Esophagus muscularis mucosa (tissue), 4 donors: ENCODE measurements at regions not wholly inside any gene's neighbourhood (a gene's known extent, or its start where the extent isn't known, plus 50 kb on each side); places are given as distances from the start of the nearest gene placed in this dataset.

Source experiments
- DNase-seq: peaks from one replicate; pipeline ENCODE4 v3.0.0-alpha.2; 2017; ENCODE audit errors: extremely low spot score
- H3K27ac ChIP-seq, 4 donors: fragments of 200-600 bp; sonication (generic); replicated peaks in 1 of 4; 1 replicate in 3 of 4; 2 replicates in 1 of 4; pipeline ENCODE4 v1.5.1; 2016 to 2019; ENCODE audit warnings: mild to moderate bottlenecking in 1 of 4
- H3K27me3 ChIP-seq, 4 donors: fragments of 200-600 bp; sonication (generic); one replicate each; pipeline versions ENCODE4 v1.5.1 to v1.6.0; 2016 to 2019
- H3K36me3 ChIP-seq, 4 donors: fragments of 200-600 bp; sonication (generic); one replicate each; pipeline ENCODE4 v1.5.1; 2016 to 2019
- H3K4me1 ChIP-seq, 4 donors: fragments of 200-600 bp; sonication (generic); one replicate each; pipeline ENCODE4 v1.5.1; 2016 to 2019
- H3K4me3 ChIP-seq, 4 donors: fragments of 200-600 bp; sonication (generic); 1 replicate in 2 of 4; 2 replicates in 2 of 4; pipeline ENCODE4 v1.5.1; 2016 to 2019; ENCODE audit warnings: mild to moderate bottlenecking in 4 of 4, moderate library complexity in 1 of 4
- H3K9me3 ChIP-seq, 4 donors: fragments of 200-600 bp; sonication (generic); 1 replicate in 3 of 4; 2 replicates in 1 of 4; pipeline ENCODE4 v1.5.1; 2016 to 2019
- EP300 ChIP-seq: sonication (generic); formaldehyde crosslinking; IDR thresholded peaks from one replicate; pipeline ENCODE4 v1.6.1; 2017; ENCODE audit warnings: antibody characterized with exemption
- POLR2A ChIP-seq: fragments of 450-650 bp; IDR thresholded peaks from one replicate; pipeline ENCODE4 v1.6.1; 2017; ENCODE audit warnings: antibody characterized with exemption, moderate library complexity, mild to moderate bottlenecking, low read depth
- POLR2AphosphoS5 ChIP-seq, 2 donors: sonication (generic); formaldehyde crosslinking; IDR thresholded peaks; one replicate each; pipeline ENCODE4 v1.6.1; 2017; ENCODE audit warnings: antibody characterized with exemption in 2 of 2
- WGBS: methylation state at CpG from one replicate; pipeline ENCODE4 v1.1.5; 2018; 5-methylcytosine and 5-hydroxymethylcytosine counted together
- intact Hi-C: fragments of 100-400 bp; cut with DNase I; formaldehyde crosslinking; loops from one replicate; pipeline ENCODE4 v1.15.1; 2023
- TF ChIP-seq, protein P1 (sequence below), 3 experiments: fragments of 200-600 bp in 2 of 3; fragments of 450-650 bp in 1 of 3; sonication (generic) in 2 of 3; IDR thresholded peaks; one replicate each; pipeline ENCODE4 v1.5.1; 2017 to 2019; ENCODE audit warnings: antibody characterized with exemption in 3 of 3, mild to moderate bottlenecking in 2 of 3, moderate library complexity in 1 of 3

DNA sequence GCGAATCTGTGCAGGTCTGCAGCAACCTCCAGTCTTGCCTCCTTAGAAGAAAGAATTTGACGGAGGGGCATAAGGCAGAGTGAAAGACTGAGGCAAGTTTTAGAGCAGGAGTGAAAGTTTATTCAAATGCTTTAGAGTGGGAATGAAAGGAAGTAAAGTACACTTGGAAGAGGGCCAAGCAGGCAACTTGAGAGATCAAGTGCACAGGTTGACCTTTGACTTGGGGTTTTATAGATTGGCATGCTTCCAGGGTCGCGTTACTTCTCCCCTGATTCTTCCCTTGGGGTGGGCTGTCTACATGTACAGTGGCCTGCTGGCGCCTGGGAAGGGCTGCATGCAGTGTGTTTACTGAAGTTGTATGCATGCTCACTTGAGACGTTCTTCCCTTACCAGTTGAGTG lies 127.2 kb upstream of the FER start:
- no peak overlapping the region for H3K4me3 ChIP-seq
- no peak overlapping the region for H3K27ac ChIP-seq
- H3K36me3 ChIP-seq: no peaks in the 10 kb centered on the region
- no peaks in the 10 kb centered on the region for H3K27me3 ChIP-seq
- no peak for DNase-seq
- 75% methylated on average over 6 of the region's 6 CpGs for WGBS
- TF ChIP-seq POLR2AphosphoS5 (IDR thresholded peaks at IDR 0.05) (no peak), EP300 (no peak), POLR2A (no peak)
- TF ChIP-seq, protein P1, sequence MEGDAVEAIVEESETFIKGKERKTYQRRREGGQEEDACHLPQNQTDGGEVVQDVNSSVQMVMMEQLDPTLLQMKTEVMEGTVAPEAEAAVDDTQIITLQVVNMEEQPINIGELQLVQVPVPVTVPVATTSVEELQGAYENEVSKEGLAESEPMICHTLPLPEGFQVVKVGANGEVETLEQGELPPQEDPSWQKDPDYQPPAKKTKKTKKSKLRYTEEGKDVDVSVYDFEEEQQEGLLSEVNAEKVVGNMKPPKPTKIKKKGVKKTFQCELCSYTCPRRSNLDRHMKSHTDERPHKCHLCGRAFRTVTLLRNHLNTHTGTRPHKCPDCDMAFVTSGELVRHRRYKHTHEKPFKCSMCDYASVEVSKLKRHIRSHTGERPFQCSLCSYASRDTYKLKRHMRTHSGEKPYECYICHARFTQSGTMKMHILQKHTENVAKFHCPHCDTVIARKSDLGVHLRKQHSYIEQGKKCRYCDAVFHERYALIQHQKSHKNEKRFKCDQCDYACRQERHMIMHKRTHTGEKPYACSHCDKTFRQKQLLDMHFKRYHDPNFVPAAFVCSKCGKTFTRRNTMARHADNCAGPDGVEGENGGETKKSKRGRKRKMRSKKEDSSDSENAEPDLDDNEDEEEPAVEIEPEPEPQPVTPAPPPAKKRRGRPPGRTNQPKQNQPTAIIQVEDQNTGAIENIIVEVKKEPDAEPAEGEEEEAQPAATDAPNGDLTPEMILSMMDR (IDR thresholded peaks at IDR 0.05): no peak
- no peaks in the 10 kb centered on the region for H3K9me3 ChIP-seq
- intact Hi-C loops: no loop called here
- no peaks in the 10 kb centered on the region for H3K4me1 ChIP-seq

DNA sequence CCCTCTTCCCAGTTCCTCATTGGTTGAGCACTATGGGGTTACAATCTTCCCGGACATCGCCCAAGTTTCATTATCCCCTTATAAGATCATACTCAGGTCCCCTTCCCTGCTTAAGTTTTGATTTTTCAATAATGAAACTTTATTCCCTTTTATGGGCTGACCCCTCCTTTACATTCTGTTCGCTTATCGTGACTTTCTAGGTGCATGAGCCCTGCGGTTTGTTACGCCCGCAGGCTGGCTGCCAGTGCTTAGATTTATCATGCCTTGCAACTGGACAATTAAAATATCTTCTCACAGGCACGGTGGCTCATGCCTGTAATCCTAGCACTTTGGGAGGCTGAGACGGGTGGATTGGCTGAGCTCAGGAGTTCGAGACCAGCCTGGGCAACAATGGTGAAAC lies 127.9 kb upstream of the FER start:
- H3K9me3 ChIP-seq: no peaks in the 10 kb centered on the region
- intact Hi-C loops: no loop called here
- TF ChIP-seq POLR2AphosphoS5 (IDR thresholded peaks at IDR 0.05): no peak
- no peak for TF ChIP-seq EP300
- TF ChIP-seq, protein P1 (IDR thresholded peaks at IDR 0.05): no peak
- TF ChIP-seq POLR2A: no peak
- H3K4me3 ChIP-seq: no peak overlapping the region
- no peaks in the 10 kb centered on the region for H3K36me3 ChIP-seq
- H3K4me1 ChIP-seq: no peaks in the 10 kb centered on the region
- no peaks in the 10 kb centered on the region for H3K27me3 ChIP-seq
- H3K27ac ChIP-seq: no peak overlapping the region
- no peak for DNase-seq
- 92% methylated on average over 10 of the region's 10 CpGs for WGBS

DNA sequence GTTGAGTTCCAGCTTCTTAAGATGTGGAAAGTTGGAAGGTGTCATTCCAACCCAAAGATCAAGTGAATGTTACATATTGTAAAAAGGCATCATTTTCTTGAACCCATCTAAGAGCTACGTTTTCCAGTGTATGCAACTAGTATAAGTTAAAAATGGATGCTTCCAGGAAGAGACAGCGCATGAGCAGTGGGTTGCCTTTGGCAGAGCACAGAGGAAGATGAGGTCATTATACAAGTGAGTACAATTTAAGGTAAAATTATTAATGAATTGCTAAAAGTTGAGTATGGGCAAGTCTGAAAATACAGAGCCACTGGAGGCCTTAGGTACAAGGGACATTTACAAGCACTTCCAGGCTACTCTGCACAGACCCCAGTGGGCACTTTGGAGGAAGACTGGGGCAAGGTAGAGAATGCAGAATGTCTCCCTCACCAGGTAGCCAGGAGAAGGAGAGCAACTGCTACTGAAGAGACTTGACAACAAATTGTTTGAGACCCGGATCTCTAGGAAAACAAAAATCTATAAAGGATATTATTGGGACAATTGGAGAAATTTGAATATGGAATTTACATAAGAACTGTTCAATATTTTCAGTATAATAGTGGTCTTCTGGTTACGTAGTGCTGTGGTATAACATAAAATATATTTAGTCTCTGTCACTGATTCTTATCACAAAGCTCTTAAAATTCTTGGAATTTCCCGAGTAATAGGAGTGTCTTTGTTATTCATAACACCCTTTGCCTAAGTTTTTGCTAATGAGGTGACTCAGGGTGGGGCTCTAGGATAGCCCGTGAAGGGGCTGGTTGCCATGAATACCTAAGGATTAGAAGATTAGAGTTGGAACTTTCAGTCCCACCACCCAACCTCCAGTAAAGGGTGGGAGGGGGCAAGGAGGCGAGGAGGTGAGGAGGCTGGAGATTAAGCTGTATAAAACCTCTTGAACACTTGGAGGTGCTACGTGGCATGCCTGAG lies 129.9 kb upstream of the FER start:
- Histone ChIP-seq H3K9me3 (no peaks in the 10 kb centered on the region), H3K27ac (no peak overlapping the region), H3K27me3 (no peaks in the 10 kb centered on the region), H3K36me3 (no peaks in the 10 kb centered on the region), H3K4me1 (no peaks in the 10 kb centered on the region), H3K4me3 (no peak overlapping the region)
- intact Hi-C loops: no loop called here
- 81% methylated on average over 8 of the region's 8 CpGs for WGBS
- TF ChIP-seq POLR2A: no peak
- TF ChIP-seq, protein P1 (IDR thresholded peaks at IDR 0.05): no peak
- no peak for TF ChIP-seq EP300
- DNase-seq: no peak

DNA sequence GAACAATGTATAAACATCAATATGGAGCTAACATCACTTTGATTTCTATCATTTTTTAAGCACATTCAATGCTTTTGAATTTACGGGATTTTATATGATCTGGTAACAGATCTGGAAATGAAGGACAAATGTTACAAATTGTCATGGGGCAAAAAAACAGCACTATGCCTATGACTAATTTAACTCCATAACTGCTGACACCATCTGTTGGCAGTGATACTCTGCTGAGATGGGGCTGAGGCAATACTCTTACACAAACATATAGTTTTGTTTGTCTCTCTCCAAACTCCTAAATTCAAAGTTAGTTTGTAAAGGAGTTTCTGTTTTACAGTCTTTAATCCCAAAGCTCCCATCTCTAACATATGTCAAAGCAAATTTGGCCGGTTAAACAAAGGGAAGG lies 132.5 kb upstream of the FER start:
- no peaks in the 10 kb centered on the region for H3K4me1 ChIP-seq
- H3K36me3 ChIP-seq: no peaks in the 10 kb centered on the region
- no peak overlapping the region for H3K27ac ChIP-seq
- 76% methylated on average over 2 of the region's 2 CpGs for WGBS
- H3K27me3 ChIP-seq: no peaks in the 10 kb centered on the region
- TF ChIP-seq EP300: no peak
- TF ChIP-seq, protein P1 (IDR thresholded peaks at IDR 0.05): no peak
- TF ChIP-seq POLR2A: no peak
- no peak for TF ChIP-seq POLR2AphosphoS5 (IDR thresholded peaks at IDR 0.05)
- intact Hi-C loops: no loop called here
- H3K9me3 ChIP-seq: no peaks in the 10 kb centered on the region
- DNase-seq: no peak
- no peak overlapping the region for H3K4me3 ChIP-seq

DNA sequence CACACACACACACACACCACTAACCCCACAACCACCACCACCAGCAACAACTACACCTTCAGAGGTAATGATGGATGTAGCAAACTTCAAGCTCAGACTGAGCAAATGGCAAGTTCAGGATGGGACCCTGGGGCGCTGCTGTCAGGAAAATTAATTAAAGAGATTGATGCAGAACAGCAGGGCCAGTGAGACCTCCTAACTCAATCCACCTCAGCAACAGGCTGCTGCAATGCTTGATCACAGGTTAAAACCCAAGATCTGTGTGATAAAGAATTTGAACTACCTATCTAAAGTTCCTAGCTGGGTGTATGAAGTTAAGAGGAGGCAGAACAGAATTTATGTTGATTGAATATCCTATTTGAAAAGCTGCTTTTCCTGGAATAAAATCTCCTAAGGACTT lies 140.3 kb upstream of the FER start:
- Histone ChIP-seq H3K4me1 (no peaks in the 10 kb centered on the region), H3K9me3 (no peaks in the 10 kb centered on the region), H3K36me3 (no peaks in the 10 kb centered on the region), H3K27me3 (no peaks in the 10 kb centered on the region), H3K4me3 (no peak overlapping the region), H3K27ac (no peak overlapping the region)
- DNase-seq: no peak
- 67% methylated on average over 1 of the region's 1 CpG for WGBS
- intact Hi-C loops: no loop called here
- TF ChIP-seq, protein P1 (IDR thresholded peaks at IDR 0.05): no peak
- TF ChIP-seq POLR2A (no peak), POLR2AphosphoS5 (IDR thresholded peaks at IDR 0.05) (no peak), EP300 (no peak)
